Hepatocyte (in vitro differentiated cells): ENCODE measurements at regions not wholly inside any gene's neighbourhood (a gene's known extent, or its start where the extent isn't known, plus 50 kb on each side); places are given as distances from the start of the nearest gene placed in this dataset.

Experiments
- CTCF ChIP-seq: fragments of 200-600 bp; sonication (generic); IDR thresholded peaks from 2 replicates; pipeline ENCODE4 v1.5.1; 2016; ENCODE audit warnings: antibody characterized with exemption, mild to moderate bottlenecking; ENCODE audit not compliant: poor library complexity
- EZH2phosphoT487 ChIP-seq: fragments of 200-600 bp; sonication (generic); IDR thresholded peaks from one replicate; pipeline ENCODE4 v1.6.1; 2018; ENCODE audit warnings: antibody characterized with exemption, mild to moderate bottlenecking, low read depth, moderate library complexity; ENCODE audit not compliant: unreplicated experiment, severe bottlenecking

DNA sequence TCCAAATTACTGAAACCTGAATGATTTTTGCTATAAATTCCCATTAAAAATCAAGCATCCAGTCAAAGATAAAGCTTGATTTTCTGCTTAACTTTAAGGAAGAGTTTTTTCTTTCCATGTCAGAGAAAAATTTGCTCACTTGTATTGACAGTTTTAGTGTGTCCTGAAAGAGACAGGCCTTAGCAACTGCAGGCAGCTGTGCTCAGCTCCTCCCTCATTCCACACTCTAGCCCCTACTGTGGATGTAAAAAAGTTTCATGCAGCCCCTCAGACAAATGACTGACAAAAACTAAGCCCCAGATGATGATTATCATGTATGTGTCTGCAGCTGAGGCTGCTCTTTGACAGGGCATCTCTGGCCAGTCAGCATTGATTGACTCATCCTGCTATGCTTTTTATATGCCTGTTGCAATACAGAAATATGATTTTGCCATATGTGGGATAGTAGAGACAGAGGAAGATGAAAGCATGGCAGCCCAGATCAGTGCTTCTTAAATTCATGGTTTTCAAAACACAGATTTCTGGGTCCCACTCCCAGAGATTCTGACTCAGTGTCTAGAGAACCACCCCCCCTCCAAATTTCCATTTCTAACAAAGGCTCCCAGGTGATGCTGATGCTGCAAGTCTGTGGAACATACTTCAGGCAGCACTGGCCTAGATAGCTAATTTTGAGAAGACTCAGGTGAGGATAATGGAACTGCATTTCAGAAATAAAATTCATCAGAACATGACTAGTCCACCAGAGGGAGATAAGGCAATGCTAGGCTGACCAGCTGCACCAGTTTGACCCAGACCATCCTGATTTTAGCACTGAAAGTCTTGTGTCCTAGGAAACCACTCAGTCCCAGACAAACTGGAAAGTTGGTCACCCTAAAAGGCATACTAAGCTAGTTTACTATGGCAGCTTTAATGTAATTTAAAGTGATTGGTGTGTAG lies 298.7 kb upstream of the KCNN2 start:
- TF ChIP-seq CTCF: peak; percentile 18
- no peak for TF ChIP-seq EZH2phosphoT487
